ENCODE measurements at regions not wholly inside any gene's neighbourhood (a gene's known extent, or its start where the extent isn't known, plus 50 kb on each side); places are given as distances from the start of the nearest gene placed in this dataset.

DNA sequence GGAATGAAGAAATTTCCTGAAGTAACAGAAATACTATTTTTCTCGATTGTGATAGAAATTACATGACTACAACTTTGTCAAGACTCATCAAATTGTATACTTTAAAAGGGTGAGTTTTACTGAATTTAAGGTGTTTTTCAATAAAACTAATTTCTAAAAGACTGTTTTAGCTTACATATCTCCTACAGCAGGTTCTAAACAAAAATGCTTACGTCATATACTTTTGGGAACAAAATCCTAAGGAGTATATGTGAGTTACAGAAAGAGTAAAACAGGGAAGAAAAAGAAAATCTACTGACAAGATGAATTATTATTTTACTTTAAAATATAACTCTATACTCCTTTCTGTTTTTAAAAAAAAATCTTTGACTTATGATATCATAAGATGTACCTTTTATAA lies 660.3 kb upstream of the PKDCC start:
- H2AFZ ChIP-seq (ENCODE audit: low read length) = no peak overlapping the region
- no TSS peak for BruUV-seq (replicated peaks)
- no peak overlapping the region for H3K4me2 ChIP-seq (ENCODE audit: low read length)
- TF ChIP-seq EZH2phosphoT487 (IDR thresholded peaks at IDR 0.05; ENCODE audit: borderline replicate concordance, low read depth, low read length) = no peak
- TF ChIP-seq, protein P1, sequence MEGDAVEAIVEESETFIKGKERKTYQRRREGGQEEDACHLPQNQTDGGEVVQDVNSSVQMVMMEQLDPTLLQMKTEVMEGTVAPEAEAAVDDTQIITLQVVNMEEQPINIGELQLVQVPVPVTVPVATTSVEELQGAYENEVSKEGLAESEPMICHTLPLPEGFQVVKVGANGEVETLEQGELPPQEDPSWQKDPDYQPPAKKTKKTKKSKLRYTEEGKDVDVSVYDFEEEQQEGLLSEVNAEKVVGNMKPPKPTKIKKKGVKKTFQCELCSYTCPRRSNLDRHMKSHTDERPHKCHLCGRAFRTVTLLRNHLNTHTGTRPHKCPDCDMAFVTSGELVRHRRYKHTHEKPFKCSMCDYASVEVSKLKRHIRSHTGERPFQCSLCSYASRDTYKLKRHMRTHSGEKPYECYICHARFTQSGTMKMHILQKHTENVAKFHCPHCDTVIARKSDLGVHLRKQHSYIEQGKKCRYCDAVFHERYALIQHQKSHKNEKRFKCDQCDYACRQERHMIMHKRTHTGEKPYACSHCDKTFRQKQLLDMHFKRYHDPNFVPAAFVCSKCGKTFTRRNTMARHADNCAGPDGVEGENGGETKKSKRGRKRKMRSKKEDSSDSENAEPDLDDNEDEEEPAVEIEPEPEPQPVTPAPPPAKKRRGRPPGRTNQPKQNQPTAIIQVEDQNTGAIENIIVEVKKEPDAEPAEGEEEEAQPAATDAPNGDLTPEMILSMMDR (conservative IDR thresholded peaks at IDR 0.05; ENCODE audit: low read length) = no peak
- H3K4me1 ChIP-seq (ENCODE audit: insufficient read depth, low read length, poor library complexity, severe bottlenecking) = no peaks in the 10 kb centered on the region
- H3K9me2 ChIP-seq (ENCODE audit: insufficient read depth, low read length) = no peaks in the 10 kb centered on the region
- H3K4me3 ChIP-seq (ENCODE audit: low read depth, low read length, poor library complexity, severe bottlenecking) = no peak overlapping the region
- H3K27ac ChIP-seq (ENCODE audit: low read depth, low read length, poor library complexity, severe bottlenecking) = no peak overlapping the region
- H4K20me1 ChIP-seq (ENCODE audit: insufficient read depth, low read length) = no peaks in the 10 kb centered on the region
- DNase-seq (ENCODE audit: low spot score) = no peak
- no peaks in the 10 kb centered on the region for H3K36me3 ChIP-seq (ENCODE audit: insufficient read depth, low read length)
- no peaks in the 10 kb centered on the region for H3K9me3 ChIP-seq (ENCODE audit: low read length)
- intact Hi-C loops (cut with micrococcal nuclease; ENCODE audit: unreplicated experiment) = no loop called here
- ChIA-PET POLR2A (no interaction called here), CTCF (ENCODE audit: unreplicated experiment) (no interaction called here)
- no peaks in the 10 kb centered on the region for H3K79me2 ChIP-seq (ENCODE audit: insufficient read depth, low read depth, low read length)

DNA sequence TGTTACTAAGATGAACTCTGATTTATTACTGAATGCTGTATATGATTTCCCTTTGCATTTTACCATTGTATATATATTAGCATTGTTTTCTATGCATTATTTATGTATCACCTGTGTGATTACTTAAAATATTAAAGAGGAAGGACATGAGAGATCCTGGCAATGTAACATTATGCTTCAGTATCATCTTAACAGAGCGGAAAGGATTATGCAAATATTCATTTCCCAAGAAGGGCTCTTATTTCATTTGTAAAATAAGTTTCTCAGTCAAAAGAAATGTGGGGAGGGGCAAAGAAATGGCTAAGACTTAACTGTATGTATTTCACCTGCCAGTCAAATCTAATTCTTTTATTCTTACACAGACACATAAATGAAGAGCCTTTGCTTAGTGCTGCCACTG lies 654.2 kb upstream of the PKDCC start:
- DNase-seq (ENCODE audit: low spot score) = no peak
- POLR2A ChIA-PET = no interaction called here
- Histone ChIP-seq H3K36me3 (ENCODE audit: insufficient read depth, low read length) (no peaks in the 10 kb centered on the region), H3K4me1 (ENCODE audit: insufficient read depth, low read length, poor library complexity, severe bottlenecking) (no peaks in the 10 kb centered on the region), H3K4me3 (ENCODE audit: low read depth, low read length, poor library complexity, severe bottlenecking) (no peak overlapping the region), H3K79me2 (ENCODE audit: insufficient read depth, low read depth, low read length) (no peaks in the 10 kb centered on the region), H3K27ac (ENCODE audit: low read depth, low read length, poor library complexity, severe bottlenecking) (no peak overlapping the region), H2AFZ (ENCODE audit: low read length) (no peak overlapping the region), H3K9me2 (ENCODE audit: insufficient read depth, low read length) (no peaks in the 10 kb centered on the region), H3K4me2 (ENCODE audit: low read length) (no peak overlapping the region), H4K20me1 (ENCODE audit: insufficient read depth, low read length) (no peaks in the 10 kb centered on the region), H3K9me3 (ENCODE audit: low read length) (no peaks in the 10 kb centered on the region)
- CTCF ChIA-PET (ENCODE audit: unreplicated experiment) = no interaction called here
- TF ChIP-seq, protein P1 (conservative IDR thresholded peaks at IDR 0.05; ENCODE audit: low read length) = no peak
- TF ChIP-seq EZH2phosphoT487 (IDR thresholded peaks at IDR 0.05; ENCODE audit: borderline replicate concordance, low read depth, low read length) = no peak
- BruUV-seq (replicated peaks) = no TSS peak
- intact Hi-C loops (cut with micrococcal nuclease; ENCODE audit: unreplicated experiment) = no loop called here

DNA sequence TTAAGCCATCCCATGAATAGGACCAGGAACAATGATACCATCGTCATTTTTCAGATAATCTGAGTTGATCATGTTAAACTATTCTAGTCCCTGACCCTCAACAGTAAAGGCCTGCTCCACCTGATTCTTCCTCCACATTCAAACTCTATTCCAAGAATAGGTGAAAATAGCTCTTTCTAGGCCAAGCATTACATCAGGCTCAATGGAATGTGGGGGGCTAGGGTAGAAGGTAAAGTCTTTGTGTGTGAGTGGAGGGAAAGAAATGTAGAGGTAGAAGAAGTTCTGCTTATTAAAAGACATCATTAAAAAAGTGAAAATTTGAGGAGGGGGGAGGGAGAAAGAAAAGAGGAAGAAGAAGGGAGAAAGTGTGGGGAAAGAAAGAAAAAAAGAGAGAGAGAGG lies 653.3 kb upstream of the PKDCC start:
- Histone ChIP-seq H3K36me3 (ENCODE audit: insufficient read depth, low read length) (no peaks in the 10 kb centered on the region), H3K4me1 (ENCODE audit: insufficient read depth, low read length, poor library complexity, severe bottlenecking) (no peaks in the 10 kb centered on the region), H3K27ac (ENCODE audit: low read depth, low read length, poor library complexity, severe bottlenecking) (no peak overlapping the region), H3K79me2 (ENCODE audit: insufficient read depth, low read depth, low read length) (no peaks in the 10 kb centered on the region), H3K9me2 (ENCODE audit: insufficient read depth, low read length) (no peaks in the 10 kb centered on the region), H4K20me1 (ENCODE audit: insufficient read depth, low read length) (no peaks in the 10 kb centered on the region), H3K4me3 (ENCODE audit: low read depth, low read length, poor library complexity, severe bottlenecking) (no peak overlapping the region), H3K9me3 (ENCODE audit: low read length) (no peaks in the 10 kb centered on the region), H2AFZ (ENCODE audit: low read length) (no peak overlapping the region), H3K4me2 (ENCODE audit: low read length) (no peak overlapping the region)
- intact Hi-C loops (cut with micrococcal nuclease; ENCODE audit: unreplicated experiment) = no loop called here
- TF ChIP-seq EZH2phosphoT487 (IDR thresholded peaks at IDR 0.05; ENCODE audit: borderline replicate concordance, low read depth, low read length) = no peak
- TF ChIP-seq, protein P1 (conservative IDR thresholded peaks at IDR 0.05; ENCODE audit: low read length) = no peak
- no peak for DNase-seq (ENCODE audit: low spot score)
- POLR2A ChIA-PET = no interaction called here
- CTCF ChIA-PET (ENCODE audit: unreplicated experiment) = no interaction called here
- no TSS peak for BruUV-seq (replicated peaks)
